K562 (cell line): ENCODE measurements at regions not wholly inside any gene's neighbourhood (a gene's known extent, or its start where the extent isn't known, plus 50 kb on each side); places are given as distances from the start of the nearest gene placed in this dataset.

ENCODE experiments used
- ATAC-seq: fragments of 200-7000 bp; cut with Tn5 transposase; 3 replicates; pipeline ENCODE4 v1.9.1; 2020; ENCODE audit warnings: moderate library complexity
- BruUV-seq: library from RNA; stranded (reverse); fragments of 400-500 nt; replicated peaks from 2 replicates; lab custom pipeline; 2021; lab: Mats Ljungman, UMichigan
- CTCF ChIA-PET: fragments of 300-600 bp; formaldehyde crosslinking; extraction: SDS; loops from one replicate; lab custom pipeline; 2021; ENCODE audit warnings: low intra/inter-chr PET ratio; lab: Yijun Ruan, JAX
- POLR2A ChIA-PET: fragments of 300-600, 350-650 bp; sonication (Branson Sonifier 250); formaldehyde crosslinking; extraction: SDS; loops from one replicate; lab custom pipeline; 2021; ENCODE audit warnings: antibody characterized with exemption, inconsistent platforms; lab: Yijun Ruan, JAX
- DNase-seq, 4 experiments: peaks; one replicate each; pipeline versions ENCODE4 v3.0.0 to v3.0.0-alpha.2; 2011 to 2018; ENCODE audit warnings: low spot score in 3 of 4, mixed read lengths in 3 of 4; ENCODE audit errors: extremely low read depth in 1 of 4
- FAIRE-seq: peaks from 2 replicates; lab custom pipeline; 2011; peaks lifted over from hg19 to GRCh38; lab: Jason Lieb, UNC
- H2AFZ ChIP-seq: 2 replicates; pipeline ENCODE4 v1.6.0; 2011; ENCODE audit warnings: low read depth, low read length, control low read depth, inconsistent platforms
- H3K27ac ChIP-seq: fragments of 200-600 bp; 3 replicates; pipeline ENCODE4 v1.8.0; 2011; ENCODE audit warnings: low read depth, mild to moderate bottlenecking, control low read depth, inconsistent platforms, low read length, moderate library complexity, mixed read lengths; ENCODE audit errors: extremely low read depth
- H3K27me3 ChIP-seq, 2 experiments: fragments of 300-600 bp in 1 of 2; 2 replicates in 1 of 2; 3 replicates in 1 of 2; pipeline versions ENCODE4 v1.6.0 to v1.8.0; 2011; ENCODE audit warnings: inconsistent platforms in 2 of 2, low read length in 2 of 2, mild to moderate bottlenecking in 1 of 2, mixed read lengths in 1 of 2, moderate library complexity in 1 of 2; ENCODE audit not compliant: control insufficient read depth in 2 of 2, insufficient read depth in 2 of 2
- H3K36me3 ChIP-seq: fragments of 300-600 bp; 3 replicates; pipeline ENCODE4 v1.8.0; 2011; ENCODE audit warnings: mild to moderate bottlenecking, low read length, inconsistent platforms; ENCODE audit not compliant: control insufficient read depth, insufficient read depth
- H3K4me1 ChIP-seq, 2 experiments: fragments of 200-600 bp in 1 of 2; replicated peaks in 1 of 2; 2 replicates in 1 of 2; 3 replicates in 1 of 2; pipeline versions ENCODE4 v1.5.1 to v1.8.0; 2011; ENCODE audit warnings: inconsistent platforms in 2 of 2, low read length in 2 of 2, mild to moderate bottlenecking in 1 of 2, mixed read lengths in 1 of 2, moderate library complexity in 1 of 2; ENCODE audit not compliant: control insufficient read depth in 2 of 2, insufficient read depth in 2 of 2
- H3K4me2 ChIP-seq: 2 replicates; pipeline ENCODE4 v1.6.1; 2011; ENCODE audit warnings: low read length, control low read depth, inconsistent platforms, mixed read lengths; ENCODE audit not compliant: insufficient read depth
- H3K4me3 ChIP-seq: fragments of 200-600 bp; sonication (generic), shearing (Covaris generic); 2 replicates; pipeline ENCODE4 v1.5.1; 2016; ENCODE audit warnings: control low read depth, inconsistent platforms
- H3K79me2 ChIP-seq: fragments of 200-600 bp; 3 replicates; pipeline ENCODE4 v1.8.0; 2011; ENCODE audit warnings: low read length, inconsistent platforms; ENCODE audit not compliant: control insufficient read depth, insufficient read depth
- H3K9ac ChIP-seq, 2 experiments: 2 replicates each; pipeline versions ENCODE4 v1.6.0 to v1.6.1; 2011; ENCODE audit warnings: low read depth in 2 of 2, low read length in 2 of 2, control low read depth in 1 of 2, inconsistent platforms in 1 of 2, mild to moderate bottlenecking in 1 of 2, mixed read lengths in 1 of 2; ENCODE audit not compliant: insufficient read depth in 1 of 2
- H3K9me1 ChIP-seq: one replicate; pipeline ENCODE4 v1.6.0; 2011; ENCODE audit warnings: inconsistent platforms, mild to moderate bottlenecking, low read length, moderate library complexity; ENCODE audit not compliant: control insufficient read depth, insufficient read depth
- H3K9me3 ChIP-seq: replicated peaks from 2 replicates; pipeline ENCODE4 v1.5.1; 2011; ENCODE audit warnings: low read depth, low read length, inconsistent platforms; ENCODE audit not compliant: control insufficient read depth, insufficient read depth
- H4K20me1 ChIP-seq: replicated peaks from 2 replicates; pipeline ENCODE4 v1.6.1; 2011; ENCODE audit warnings: low read length, inconsistent platforms, mixed read lengths; ENCODE audit not compliant: control insufficient read depth, insufficient read depth
- ARNT ChIP-seq, 2 experiments: fragments of 450-650 bp; IDR thresholded peaks; 2 replicates each; pipeline ENCODE4 v1.6.1; 2016; ENCODE audit warnings: mild to moderate bottlenecking in 1 of 2
- ILF3 ChIP-seq: fragments of 450-650 bp; IDR thresholded peaks from 2 replicates; pipeline ENCODE4 v1.6.1; 2018; ENCODE audit warnings: antibody characterized with exemption, mild to moderate bottlenecking, moderate library complexity, borderline replicate concordance
- MEIS2 ChIP-seq: fragments of 450-650 bp; IDR thresholded peaks from 2 replicates; pipeline ENCODE4 v1.6.1; 2014; ENCODE audit warnings: mild to moderate bottlenecking; ENCODE audit not compliant: partially characterized antibody
- NBN ChIP-seq: fragments of 450-650 bp; IDR thresholded peaks from 2 replicates; pipeline ENCODE4 v1.6.1; 2016; ENCODE audit warnings: low read depth, mild to moderate bottlenecking
- POLR2AphosphoS2 ChIP-seq: IDR thresholded peaks from 2 replicates; pipeline ENCODE4 v1.6.1; 2012; ENCODE audit warnings: low read length, improper control_type of control experiment
- ZNF407 ChIP-seq: fragments of 450-650 bp; IDR thresholded peaks from 2 replicates; pipeline ENCODE4 v1.6.1; 2016; ENCODE audit warnings: low read depth
- WGBS: fragments of 100-300 bp; shearing (Covaris generic); methylation state at CpG from one replicate; pipeline ENCODE4 v1.1.6; 2016; ENCODE audit warnings: low coverage, mixed read lengths; ENCODE audit not compliant: insufficient coverage; ENCODE audit errors: missing lambda C conversion rate; 5-methylcytosine and 5-hydroxymethylcytosine counted together
- in situ Hi-C: fragments of 300-500 bp; cut with MboI; formaldehyde crosslinking; loops from 4 replicates; pipeline ENCODE4 v1.15.0; 2018; ENCODE audit warnings: inconsistent platforms, mixed read lengths
- intact Hi-C: fragments of 100-400 bp; cut with micrococcal nuclease; formaldehyde crosslinking; loops from 2 replicates; pipeline ENCODE4 v1.14.2; 2022
- TF ChIP-seq, protein P1 (sequence below): fragments of 450-650 bp; IDR thresholded peaks from 2 replicates; pipeline ENCODE4 v1.6.1; 2016; ENCODE audit warnings: missing biosample characterization, missing genetic modification characterization

DNA sequence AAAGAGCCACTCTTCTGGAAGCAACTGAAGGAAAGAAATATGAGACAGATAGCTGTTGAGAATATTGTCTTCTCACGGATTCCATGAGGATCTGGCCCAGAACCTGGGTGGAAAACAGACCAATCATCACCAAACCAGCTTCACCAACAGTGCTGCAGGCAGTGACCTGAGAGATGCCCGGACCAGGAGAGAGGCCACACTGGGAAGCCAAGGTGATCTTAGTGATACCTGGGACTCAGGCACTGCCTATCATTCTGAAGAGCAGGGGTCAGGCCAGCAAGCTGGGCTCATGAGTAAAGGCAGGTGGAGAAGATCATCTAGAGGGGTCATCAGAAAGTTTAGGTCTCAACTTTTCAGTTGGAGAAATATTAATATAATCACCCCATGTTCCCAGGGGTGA, 595.8 kb upstream of the CADM1 start:
- no peaks in the 10 kb centered on the region for H3K27me3 ChIP-seq
- DNase-seq = no peak
- no peak for FAIRE-seq
- H3K9me3 ChIP-seq = no peaks in the 10 kb centered on the region
- ATAC-seq = no peak
- 0% methylated on average over 2 of the region's 2 CpGs for WGBS
- no peaks in the 10 kb centered on the region for H3K9me1 ChIP-seq
- BruUV-seq = no TSS peak
- no peak overlapping the region for H3K27ac ChIP-seq
- H4K20me1 ChIP-seq = no peaks in the 10 kb centered on the region; the same call in 1 of the 2 replicates
- H3K4me1 ChIP-seq = no peaks in the 10 kb centered on the region
- POLR2A ChIA-PET = no interaction called here
- intact Hi-C loops = no loop called here
- in situ Hi-C loops = no loop called here
- CTCF ChIA-PET = no interaction called here
- H3K36me3 ChIP-seq = no peaks in the 10 kb centered on the region
- H2AFZ ChIP-seq = no peak overlapping the region
- no peak overlapping the region for H3K4me3 ChIP-seq
- no peak overlapping the region for H3K9ac ChIP-seq
- TF ChIP-seq, protein P1, sequence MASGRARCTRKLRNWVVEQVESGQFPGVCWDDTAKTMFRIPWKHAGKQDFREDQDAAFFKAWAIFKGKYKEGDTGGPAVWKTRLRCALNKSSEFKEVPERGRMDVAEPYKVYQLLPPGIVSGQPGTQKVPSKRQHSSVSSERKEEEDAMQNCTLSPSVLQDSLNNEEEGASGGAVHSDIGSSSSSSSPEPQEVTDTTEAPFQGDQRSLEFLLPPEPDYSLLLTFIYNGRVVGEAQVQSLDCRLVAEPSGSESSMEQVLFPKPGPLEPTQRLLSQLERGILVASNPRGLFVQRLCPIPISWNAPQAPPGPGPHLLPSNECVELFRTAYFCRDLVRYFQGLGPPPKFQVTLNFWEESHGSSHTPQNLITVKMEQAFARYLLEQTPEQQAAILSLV (tag) = no peak
- TF ChIP-seq ZNF407 (no peak), NBN (no peak), POLR2AphosphoS2 (no peak), MEIS2 (no peak), ILF3 (no peak), ARNT (IDR thresholded peaks at IDR 0.05) (no peak)
- H3K4me2 ChIP-seq = no peak overlapping the region
- no peaks in the 10 kb centered on the region for H3K79me2 ChIP-seq
